GM12878 (cell line): ENCODE measurements at regions not wholly inside any gene's neighbourhood (a gene's known extent, or its start where the extent isn't known, plus 50 kb on each side); places are given as distances from the start of the nearest gene placed in this dataset.

Source experiments
- ATAC-seq: fragments of 200-7000 bp; cut with Tn5 transposase; 3 replicates; pipeline ENCODE4 v1.9.1; 2020; ENCODE audit warnings: mild to moderate bottlenecking, moderate library complexity
- BruUV-seq: library from RNA; stranded (reverse); fragments of 400-500 nt; replicated peaks from 2 replicates; lab custom pipeline; 2021; lab: Mats Ljungman, UMichigan
- CTCF ChIA-PET: fragments of 300-600 bp; sonication (Branson Sonifier 250); formaldehyde crosslinking; extraction: SDS; loops from one replicate; lab custom pipeline; 2021; ENCODE audit warnings: inconsistent platforms; lab: Yijun Ruan, JAX
- POLR2A ChIA-PET: fragments of 350-600 bp; formaldehyde crosslinking; extraction: SDS; loops from one replicate; lab custom pipeline; 2021; ENCODE audit warnings: inconsistent platforms; lab: Charles Lee
- RAD21 ChIA-PET: fragments of 300-600 bp; sonication (Branson Sonifier 250); formaldehyde crosslinking; loops from one replicate; lab custom pipeline; 2023; ENCODE audit warnings: antibody characterized with exemption; ENCODE audit not compliant: unreplicated experiment; lab: Charles Lee
- SMC1A ChIA-PET: fragments of 300-600 bp; sonication (Branson Sonifier 250); formaldehyde crosslinking; loops from one replicate; lab custom pipeline; 2023; ENCODE audit not compliant: unreplicated experiment, uncharacterized antibody; lab: Charles Lee
- DNase-seq: peaks from one replicate; pipeline ENCODE4 v3.0.0-alpha.2; 2011; ENCODE audit warnings: low read depth, low spot score
- FAIRE-seq: peaks from 3 replicates; lab custom pipeline; 2011; peaks lifted over from hg19 to GRCh38; lab: Jason Lieb, UNC
- H2AFZ ChIP-seq: 2 replicates; pipeline ENCODE4 v1.6.0; 2011; ENCODE audit warnings: low read depth, low read length, control low read depth; ENCODE audit not compliant: control insufficient read depth
- H3K27ac ChIP-seq: 2 replicates; pipeline ENCODE4 v1.5.1; 2011; ENCODE audit warnings: control low read depth; ENCODE audit not compliant: control insufficient read depth, insufficient read depth
- H3K27me3 ChIP-seq, 2 experiments: replicated peaks in 1 of 2; 2 replicates each; pipeline versions ENCODE4 v1.6.0 to v1.6.1; 2011; ENCODE audit warnings: low read length in 1 of 2; ENCODE audit not compliant: control insufficient read depth in 2 of 2, insufficient read depth in 2 of 2
- H3K36me3 ChIP-seq, 2 experiments: 2 replicates each; pipeline ENCODE4 v1.5.1; 2011; ENCODE audit warnings: low read length in 1 of 2; ENCODE audit not compliant: control insufficient read depth in 2 of 2, insufficient read depth in 2 of 2
- H3K4me1 ChIP-seq: 2 replicates; pipeline ENCODE4 v1.6.1; 2011; ENCODE audit warnings: mild to moderate bottlenecking, low read length, moderate library complexity, mixed read lengths; ENCODE audit not compliant: control insufficient read depth, insufficient read depth
- H3K4me2 ChIP-seq: 2 replicates; pipeline ENCODE4 v1.6.0; 2011; ENCODE audit warnings: control low read depth; ENCODE audit not compliant: control insufficient read depth, insufficient read depth
- H3K4me3 ChIP-seq: fragments of 200-600 bp; sonication (generic); 2 replicates; pipeline ENCODE4 v1.5.1; 2016
- H3K79me2 ChIP-seq: 2 replicates; pipeline ENCODE4 v1.6.0; 2011; ENCODE audit warnings: low read length; ENCODE audit not compliant: control insufficient read depth, insufficient read depth
- H3K9ac ChIP-seq: 2 replicates; pipeline ENCODE4 v1.8.0; 2011; ENCODE audit warnings: low read length, control low read depth, mixed read lengths; ENCODE audit not compliant: control insufficient read depth, insufficient read depth
- H3K9me3 ChIP-seq: replicated peaks from 3 replicates; pipeline ENCODE4 v1.5.1; 2011; ENCODE audit warnings: mild to moderate bottlenecking, low read length; ENCODE audit not compliant: control insufficient read depth, insufficient read depth
- H4K20me1 ChIP-seq: 2 replicates; pipeline ENCODE4 v1.6.0; 2011; ENCODE audit not compliant: control insufficient read depth, insufficient read depth
- CBFB ChIP-seq: IDR thresholded peaks from 2 replicates; pipeline ENCODE4 v1.6.1; 2016; ENCODE audit warnings: antibody characterized with exemption, low read depth
- CHD1 ChIP-seq: IDR thresholded peaks from 2 replicates; pipeline ENCODE4 v1.6.1; 2012; ENCODE audit warnings: low read depth, low read length, improper control_type of control experiment
- CHD2 ChIP-seq: IDR thresholded peaks from 2 replicates; pipeline ENCODE4 v1.6.1; 2011; ENCODE audit warnings: low read depth, low read length, improper control_type of control experiment, borderline replicate concordance
- CREB1 ChIP-seq: IDR thresholded peaks from 2 replicates; pipeline ENCODE4 v1.6.1; 2012; ENCODE audit warnings: low read depth, mild to moderate bottlenecking, inconsistent platforms
- KLF5 ChIP-seq: fragments of 450-650 bp; IDR thresholded peaks from 2 replicates; pipeline ENCODE4 v1.6.1; 2014; ENCODE audit warnings: mild to moderate bottlenecking; ENCODE audit not compliant: partially characterized antibody
- MEF2A ChIP-seq: IDR thresholded peaks from 2 replicates; pipeline ENCODE4 v1.6.1; 2011; ENCODE audit warnings: low read depth, mild to moderate bottlenecking, low read length, moderate library complexity; ENCODE audit not compliant: insufficient read depth
- NFIC ChIP-seq: IDR thresholded peaks from 2 replicates; pipeline ENCODE4 v1.6.1; 2012; ENCODE audit warnings: low read depth, mild to moderate bottlenecking, inconsistent platforms, low read length, moderate library complexity
- RFX5 ChIP-seq: IDR thresholded peaks from 2 replicates; pipeline ENCODE4 v1.6.1; 2011; ENCODE audit warnings: low read depth, low read length, improper control_type of control experiment
- RUNX3 ChIP-seq: IDR thresholded peaks from 2 replicates; pipeline ENCODE4 v1.6.1; 2012; ENCODE audit warnings: low read length, inconsistent platforms
- SMAD5 ChIP-seq: IDR thresholded peaks from 2 replicates; pipeline ENCODE4 v1.6.1; 2016; ENCODE audit warnings: antibody characterized with exemption, low read depth
- SREBF2 ChIP-seq: IDR thresholded peaks from 2 replicates; pipeline ENCODE4 v1.6.1; 2012; ENCODE audit warnings: mild to moderate bottlenecking, low read length
- ZZZ3 ChIP-seq: IDR thresholded peaks from 2 replicates; pipeline ENCODE4 v1.6.1; 2011; ENCODE audit warnings: low read depth; ENCODE audit not compliant: control insufficient read depth, insufficient read length
- WGBS: methylation state at CpG from one replicate; pipeline ENCODE4 v1.1.6; 2016; ENCODE audit warnings: low lambda C conversion rate; ENCODE audit not compliant: insufficient replicate concordance, insufficient coverage; ENCODE audit errors: missing lambda C conversion rate; 5-methylcytosine and 5-hydroxymethylcytosine counted together
- in situ Hi-C: fragments of 300-500 bp; cut with MboI; formaldehyde crosslinking; loops from 9 replicates; pipeline ENCODE4 v1.14.3; 2018; ENCODE audit warnings: mixed read lengths
- intact Hi-C: fragments of 100-400 bp; cut with micrococcal nuclease; formaldehyde crosslinking; loops from one replicate; pipeline ENCODE4 v1.14.2; 2022; ENCODE audit not compliant: unreplicated experiment
- TF ChIP-seq, protein P1 (sequence below): fragments of 450-650 bp; IDR thresholded peaks from 2 replicates; pipeline ENCODE4 v1.6.1; 2017; ENCODE audit warnings: low read depth, mild to moderate bottlenecking, moderate library complexity
- TF ChIP-seq, protein P2 (sequence below): fragments of 450-650 bp; formaldehyde crosslinking; IDR thresholded peaks from 2 replicates; pipeline ENCODE4 v1.4.0; 2020; ENCODE audit warnings: mild to moderate bottlenecking, moderate library complexity

DNA sequence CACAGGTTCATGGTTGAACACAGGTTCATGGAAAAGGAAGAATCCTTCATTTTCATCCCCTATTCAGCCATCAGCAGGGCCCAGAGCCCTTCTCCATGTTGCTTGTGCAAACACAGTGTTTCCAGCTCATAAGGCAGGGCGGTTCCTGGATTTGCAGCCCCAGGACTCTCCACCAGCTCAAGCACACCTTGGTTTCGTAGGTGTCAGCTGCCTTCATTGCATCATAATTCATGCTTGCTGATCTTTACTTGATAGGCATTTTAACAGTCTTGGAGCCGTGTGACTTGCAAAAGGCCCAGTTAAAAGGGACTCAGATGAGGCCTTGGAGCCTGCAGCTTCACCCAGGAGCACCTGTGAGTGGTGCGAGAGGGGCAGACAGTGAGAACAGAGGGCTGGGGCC, 318.1 kb upstream of the B3GAT1 start:
- Histone ChIP-seq H3K79me2 (no peaks in the 10 kb centered on the region), H3K36me3 (no peaks in the 10 kb centered on the region), H3K4me1 (no peaks in the 10 kb centered on the region), H4K20me1 (no peaks in the 10 kb centered on the region), H3K27me3 (no peaks in the 10 kb centered on the region), H3K27ac (no peak overlapping the region), H3K4me2 (no peak overlapping the region), H2AFZ (no peak overlapping the region), H3K4me3 (no peak overlapping the region), H3K9ac (no peak overlapping the region), H3K9me3 (no peaks in the 10 kb centered on the region)
- TF ChIP-seq, protein P1, sequence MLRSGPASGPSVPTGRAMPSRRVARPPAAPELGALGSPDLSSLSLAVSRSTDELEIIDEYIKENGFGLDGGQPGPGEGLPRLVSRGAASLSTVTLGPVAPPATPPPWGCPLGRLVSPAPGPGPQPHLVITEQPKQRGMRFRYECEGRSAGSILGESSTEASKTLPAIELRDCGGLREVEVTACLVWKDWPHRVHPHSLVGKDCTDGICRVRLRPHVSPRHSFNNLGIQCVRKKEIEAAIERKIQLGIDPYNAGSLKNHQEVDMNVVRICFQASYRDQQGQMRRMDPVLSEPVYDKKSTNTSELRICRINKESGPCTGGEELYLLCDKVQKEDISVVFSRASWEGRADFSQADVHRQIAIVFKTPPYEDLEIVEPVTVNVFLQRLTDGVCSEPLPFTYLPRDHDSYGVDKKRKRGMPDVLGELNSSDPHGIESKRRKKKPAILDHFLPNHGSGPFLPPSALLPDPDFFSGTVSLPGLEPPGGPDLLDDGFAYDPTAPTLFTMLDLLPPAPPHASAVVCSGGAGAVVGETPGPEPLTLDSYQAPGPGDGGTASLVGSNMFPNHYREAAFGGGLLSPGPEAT = no peak
- TF ChIP-seq CHD1 (no peak), CHD2 (no peak), SREBF2 (no peak), CBFB (no peak), NFIC (no peak), RFX5 (no peak), KLF5 (no peak)
- SMC1A ChIA-PET = no interaction called here
- POLR2A ChIA-PET = no interaction called here
- ATAC-seq (no peak), DNase-seq (no peak), FAIRE-seq (no peak)
- CTCF ChIA-PET = no interaction called here
- BruUV-seq = no TSS peak
- in situ Hi-C loops (no loop called here), intact Hi-C loops (no loop called here)
- WGBS = 22% methylated on average over 4 of the region's 4 CpGs
- RAD21 ChIA-PET = no interaction called here

GRCh38 chr11:134728186-134728585, 316.1 kb upstream of the B3GAT1 start:
- H3K9me3 ChIP-seq = no peaks in the 10 kb centered on the region
- FAIRE-seq (no peak), ATAC-seq (no peak), DNase-seq (no peak)
- SMC1A ChIA-PET = no interaction called here
- POLR2A ChIA-PET = no interaction called here
- H3K27ac ChIP-seq = no peak overlapping the region
- H3K79me2 ChIP-seq = no peaks in the 10 kb centered on the region
- H3K9ac ChIP-seq = no peak overlapping the region
- in situ Hi-C loops (no loop called here), intact Hi-C loops (no loop called here)
- H3K4me2 ChIP-seq = no peak overlapping the region
- no peaks in the 10 kb centered on the region for H4K20me1 ChIP-seq
- CTCF ChIA-PET = no interaction called here
- H3K36me3 ChIP-seq = no peaks in the 10 kb centered on the region
- H3K27me3 ChIP-seq = no peaks in the 10 kb centered on the region
- TF ChIP-seq SMAD5 (no peak), MEF2A (no peak), CREB1 (no peak), ZZZ3 (no peak), RUNX3 (no peak), SREBF2 (no peak)
- TF ChIP-seq, protein P2, sequence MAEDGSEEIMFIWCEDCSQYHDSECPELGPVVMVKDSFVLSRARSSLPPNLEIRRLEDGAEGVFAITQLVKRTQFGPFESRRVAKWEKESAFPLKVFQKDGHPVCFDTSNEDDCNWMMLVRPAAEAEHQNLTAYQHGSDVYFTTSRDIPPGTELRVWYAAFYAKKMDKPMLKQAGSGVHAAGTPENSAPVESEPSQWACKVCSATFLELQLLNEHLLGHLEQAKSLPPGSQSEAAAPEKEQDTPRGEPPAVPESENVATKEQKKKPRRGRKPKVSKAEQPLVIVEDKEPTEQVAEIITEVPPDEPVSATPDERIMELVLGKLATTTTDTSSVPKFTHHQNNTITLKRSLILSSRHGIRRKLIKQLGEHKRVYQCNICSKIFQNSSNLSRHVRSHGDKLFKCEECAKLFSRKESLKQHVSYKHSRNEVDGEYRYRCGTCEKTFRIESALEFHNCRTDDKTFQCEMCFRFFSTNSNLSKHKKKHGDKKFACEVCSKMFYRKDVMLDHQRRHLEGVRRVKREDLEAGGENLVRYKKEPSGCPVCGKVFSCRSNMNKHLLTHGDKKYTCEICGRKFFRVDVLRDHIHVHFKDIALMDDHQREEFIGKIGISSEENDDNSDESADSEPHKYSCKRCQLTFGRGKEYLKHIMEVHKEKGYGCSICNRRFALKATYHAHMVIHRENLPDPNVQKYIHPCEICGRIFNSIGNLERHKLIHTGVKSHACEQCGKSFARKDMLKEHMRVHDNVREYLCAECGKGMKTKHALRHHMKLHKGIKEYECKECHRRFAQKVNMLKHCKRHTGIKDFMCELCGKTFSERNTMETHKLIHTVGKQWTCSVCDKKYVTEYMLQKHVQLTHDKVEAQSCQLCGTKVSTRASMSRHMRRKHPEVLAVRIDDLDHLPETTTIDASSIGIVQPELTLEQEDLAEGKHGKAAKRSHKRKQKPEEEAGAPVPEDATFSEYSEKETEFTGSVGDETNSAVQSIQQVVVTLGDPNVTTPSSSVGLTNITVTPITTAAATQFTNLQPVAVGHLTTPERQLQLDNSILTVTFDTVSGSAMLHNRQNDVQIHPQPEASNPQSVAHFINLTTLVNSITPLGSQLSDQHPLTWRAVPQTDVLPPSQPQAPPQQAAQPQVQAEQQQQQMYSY (CRISPR knock-in tag) = no peak
- 10% methylated on average over 9 of the region's 9 CpGs for WGBS
- H3K4me1 ChIP-seq = no peaks in the 10 kb centered on the region
- no peak overlapping the region for H3K4me3 ChIP-seq
- H2AFZ ChIP-seq = no peak overlapping the region
- no TSS peak for BruUV-seq
- RAD21 ChIA-PET = no interaction called here
